NB4 (cell line): ENCODE measurements at regions not wholly inside any gene's neighbourhood (a gene's known extent, or its start where the extent isn't known, plus 50 kb on each side); places are given as distances from the start of the nearest gene placed in this dataset.

Experiments
- DNase-seq: peaks from one replicate; pipeline ENCODE4 v3.0.0; 2010; ENCODE audit warnings: low read depth
- H3K4me3 ChIP-seq: one replicate; pipeline ENCODE4 v1.5.1; 2011; ENCODE audit warnings: mild to moderate bottlenecking, low read depth, low read length, moderate library complexity
- MYC ChIP-seq: IDR thresholded peaks from 2 replicates; pipeline ENCODE4 v1.6.1; 2011; ENCODE audit warnings: low read depth, low read length
- POLR2A ChIP-seq: IDR thresholded peaks from 2 replicates; pipeline ENCODE4 v1.6.1; 2011; ENCODE audit warnings: mild to moderate bottlenecking; ENCODE audit not compliant: insufficient read length; ENCODE audit errors: extremely low read depth
- TF ChIP-seq, protein P1 (sequence below): IDR thresholded peaks from 2 replicates; pipeline ENCODE4 v1.6.1; 2011; ENCODE audit warnings: low read depth, low read length
- TF ChIP-seq, protein P2 (sequence below): IDR thresholded peaks from one replicate; pipeline ENCODE4 v1.5.1; 2012; ENCODE audit warnings: low read depth, low read length

DNA sequence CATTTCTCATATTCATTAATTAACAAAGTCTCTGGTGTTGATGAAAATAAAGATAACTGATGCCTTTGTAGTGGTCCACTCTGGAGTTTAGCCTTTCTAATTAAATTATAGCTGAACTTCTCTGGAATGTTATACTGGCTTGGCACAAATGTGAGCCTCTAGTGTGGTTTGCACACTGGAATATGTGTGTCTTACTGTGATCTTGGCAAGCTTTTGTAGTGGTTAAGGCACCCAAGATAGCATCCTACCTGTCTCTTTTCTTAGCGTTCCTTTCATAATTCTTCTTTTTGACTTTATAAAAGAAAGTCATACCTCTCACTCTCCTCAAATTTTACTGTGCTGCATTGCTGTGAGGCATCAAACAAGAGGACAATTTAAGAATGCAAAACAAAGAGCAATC is 107.4 kb downstream of the UTRN start:
- DNase-seq = no peak
- TF ChIP-seq, protein P1, sequence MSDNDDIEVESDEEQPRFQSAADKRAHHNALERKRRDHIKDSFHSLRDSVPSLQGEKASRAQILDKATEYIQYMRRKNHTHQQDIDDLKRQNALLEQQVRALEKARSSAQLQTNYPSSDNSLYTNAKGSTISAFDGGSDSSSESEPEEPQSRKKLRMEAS = no peak
- TF ChIP-seq MYC (no peak), POLR2A (no peak)
- TF ChIP-seq, protein P2, sequence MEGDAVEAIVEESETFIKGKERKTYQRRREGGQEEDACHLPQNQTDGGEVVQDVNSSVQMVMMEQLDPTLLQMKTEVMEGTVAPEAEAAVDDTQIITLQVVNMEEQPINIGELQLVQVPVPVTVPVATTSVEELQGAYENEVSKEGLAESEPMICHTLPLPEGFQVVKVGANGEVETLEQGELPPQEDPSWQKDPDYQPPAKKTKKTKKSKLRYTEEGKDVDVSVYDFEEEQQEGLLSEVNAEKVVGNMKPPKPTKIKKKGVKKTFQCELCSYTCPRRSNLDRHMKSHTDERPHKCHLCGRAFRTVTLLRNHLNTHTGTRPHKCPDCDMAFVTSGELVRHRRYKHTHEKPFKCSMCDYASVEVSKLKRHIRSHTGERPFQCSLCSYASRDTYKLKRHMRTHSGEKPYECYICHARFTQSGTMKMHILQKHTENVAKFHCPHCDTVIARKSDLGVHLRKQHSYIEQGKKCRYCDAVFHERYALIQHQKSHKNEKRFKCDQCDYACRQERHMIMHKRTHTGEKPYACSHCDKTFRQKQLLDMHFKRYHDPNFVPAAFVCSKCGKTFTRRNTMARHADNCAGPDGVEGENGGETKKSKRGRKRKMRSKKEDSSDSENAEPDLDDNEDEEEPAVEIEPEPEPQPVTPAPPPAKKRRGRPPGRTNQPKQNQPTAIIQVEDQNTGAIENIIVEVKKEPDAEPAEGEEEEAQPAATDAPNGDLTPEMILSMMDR = no peak
- H3K4me3 ChIP-seq = no peak overlapping the region

DNA sequence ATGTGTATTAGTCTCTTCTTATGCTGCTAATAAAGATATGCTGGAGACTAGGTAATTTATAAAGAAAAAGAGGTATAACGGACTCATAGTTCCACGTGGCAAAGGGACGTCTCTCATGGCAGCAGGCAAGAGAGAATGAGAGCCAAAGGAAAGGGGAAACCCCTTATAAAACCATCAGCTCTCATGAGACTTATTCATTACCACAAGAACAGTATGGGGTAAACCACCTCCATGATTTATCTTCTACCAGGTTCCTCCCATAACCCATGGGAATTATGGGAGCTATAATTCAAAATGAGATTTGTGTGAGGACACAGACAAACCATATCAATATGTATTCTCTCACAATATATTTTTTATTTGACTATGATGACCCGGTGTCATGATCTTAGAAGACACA is 109.1 kb downstream of the UTRN start:
- TF ChIP-seq, protein P1 = no peak
- no peak for TF ChIP-seq MYC
- TF ChIP-seq POLR2A = no peak
- TF ChIP-seq, protein P2 = no peak

DNA sequence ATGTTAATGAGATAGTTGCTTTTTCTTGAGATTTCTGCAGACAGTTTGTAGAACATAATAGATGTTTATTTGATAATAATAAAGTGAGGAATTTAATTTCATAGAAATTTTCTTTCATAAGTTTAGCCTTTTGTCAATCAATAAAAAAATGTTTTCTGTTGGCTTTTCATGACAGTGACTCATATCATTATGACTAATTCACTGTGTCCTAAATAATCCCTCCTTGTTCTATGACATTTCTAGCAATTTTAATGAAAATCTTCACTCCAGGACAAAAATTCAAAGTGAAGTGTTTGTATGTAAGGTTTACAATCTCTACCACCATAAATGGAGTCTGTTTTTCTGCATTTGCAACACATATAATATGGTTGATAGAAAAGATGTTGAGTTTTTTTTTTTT is 109.9 kb downstream of the UTRN start:
- no peak overlapping the region for H3K4me3 ChIP-seq
- TF ChIP-seq, protein P1 = no peak
- TF ChIP-seq POLR2A (no peak), MYC (no peak)
- TF ChIP-seq, protein P2 = no peak
- DNase-seq = no peak

More for the DNA sequence above, 109.1 kb downstream of the UTRN start:
- peak; percentile 57 for DNase-seq
- no peak overlapping the region for H3K4me3 ChIP-seq

DNA sequence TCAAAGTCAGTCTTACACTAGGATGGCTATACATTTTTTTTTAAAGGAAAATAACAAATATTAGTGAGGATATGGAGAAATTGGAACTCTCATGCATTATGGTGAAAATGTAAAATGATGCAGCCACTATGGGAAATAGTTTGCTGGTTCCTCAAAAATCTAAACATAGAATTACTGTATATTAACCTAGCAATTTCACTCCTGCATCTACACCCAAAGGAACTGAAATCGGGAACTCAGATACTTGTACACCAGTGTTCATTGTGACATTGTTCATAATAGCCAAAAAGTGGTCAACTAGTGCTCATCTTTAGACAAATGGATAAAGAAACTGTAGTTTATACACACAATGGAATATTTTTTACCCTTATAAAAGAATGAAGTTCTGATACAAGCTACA is 110.7 kb downstream of the UTRN start:
- DNase-seq = no peak
- TF ChIP-seq, protein P2 = no peak
- TF ChIP-seq MYC = no peak
- no peak for TF ChIP-seq POLR2A
- TF ChIP-seq, protein P1 = no peak
- H3K4me3 ChIP-seq = no peak overlapping the region

DNA sequence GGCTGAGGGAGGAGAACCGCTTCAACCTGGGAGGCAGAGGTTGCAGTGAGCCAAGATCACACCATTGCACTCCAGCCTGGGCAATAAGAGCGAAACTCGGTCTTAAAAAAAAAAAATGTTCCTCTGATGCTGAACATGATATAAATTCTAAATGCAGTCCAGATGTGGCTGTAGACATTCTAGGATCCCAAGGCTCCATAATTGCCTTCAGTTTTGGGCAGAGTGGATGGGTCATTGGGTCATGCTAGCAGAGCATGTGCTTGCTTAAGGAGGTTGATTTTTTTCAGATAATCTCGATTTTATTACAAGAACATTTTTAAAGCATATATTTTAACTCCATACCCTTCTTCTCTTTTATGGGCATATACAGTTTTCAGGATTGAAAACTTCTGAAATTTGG is 112.0 kb downstream of the UTRN start:
- TF ChIP-seq, protein P2 = no peak
- TF ChIP-seq MYC = no peak
- TF ChIP-seq POLR2A = no peak
- TF ChIP-seq, protein P1 = no peak
- no peak overlapping the region for H3K4me3 ChIP-seq
- DNase-seq = no peak

DNA sequence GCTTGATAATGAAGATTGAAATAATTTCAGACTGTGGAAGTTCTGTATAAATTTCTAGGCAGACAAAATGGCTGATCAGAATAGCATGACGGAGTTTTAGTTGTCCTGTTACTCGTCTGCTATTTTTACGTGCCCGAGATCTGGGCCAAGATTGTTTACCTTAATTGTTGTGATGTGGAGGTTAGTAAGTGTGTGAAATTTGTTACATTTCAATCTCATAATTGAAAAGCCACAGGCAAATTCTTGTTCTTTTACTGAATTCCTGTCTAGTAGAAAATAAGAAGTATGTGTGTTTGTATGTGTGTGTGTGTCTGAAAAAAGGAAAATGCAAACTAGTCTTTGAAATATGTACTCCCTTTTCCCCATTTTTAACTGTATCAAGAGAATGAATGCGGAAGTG is 115.2 kb downstream of the UTRN start:
- DNase-seq = no peak
- TF ChIP-seq POLR2A (no peak), MYC (no peak)
- TF ChIP-seq, protein P1 = no peak
- TF ChIP-seq, protein P2 = no peak
- H3K4me3 ChIP-seq = no peak overlapping the region
